ENCODE measurements at regions not wholly inside any gene's neighbourhood (a gene's known extent, or its start where the extent isn't known, plus 50 kb on each side); places are given as distances from the start of the nearest gene placed in this dataset.

GRCh38 chr13:111945086-111945485, 121.9 kb upstream of the SOX1 start:
- TF ChIP-seq GATA3 (IDR thresholded peaks at IDR 0.05; ENCODE audit: low read depth, low read length) (no peak), GATA2 (IDR thresholded peaks at IDR 0.05; ENCODE audit: low read depth, low read length) (no peak)

GRCh38 chr13:111946214-111946613, 120.7 kb upstream of the SOX1 start:
- TF ChIP-seq GATA2 (IDR thresholded peaks at IDR 0.05; ENCODE audit: low read depth, low read length) (no peak), GATA3 (IDR thresholded peaks at IDR 0.05; ENCODE audit: low read depth, low read length) (no peak)

- TF ChIP-seq GATA2 (IDR thresholded peaks at IDR 0.05; ENCODE audit: low read depth, low read length): no peak
- TF ChIP-seq GATA3 (IDR thresholded peaks at IDR 0.05; ENCODE audit: low read depth, low read length): no peak
Measured at GRCh38 chr13:111947026-111947810, 119.7 kb upstream of the SOX1 start.

- no peak for TF ChIP-seq GATA2 (IDR thresholded peaks at IDR 0.05; ENCODE audit: low read depth, low read length)
- TF ChIP-seq GATA3 (IDR thresholded peaks at IDR 0.05; ENCODE audit: low read depth, low read length): no peak
Measured at GRCh38 chr13:111947876-111948275, 119.1 kb upstream of the SOX1 start.

GRCh38 chr13:111948281-111948680, 118.7 kb upstream of the SOX1 start:
- TF ChIP-seq GATA2 (IDR thresholded peaks at IDR 0.05; ENCODE audit: low read depth, low read length): no peak
- TF ChIP-seq GATA3 (IDR thresholded peaks at IDR 0.05; ENCODE audit: low read depth, low read length): no peak

GRCh38 chr13:111948811-111949210, 118.1 kb upstream of the SOX1 start:
- TF ChIP-seq GATA3 (IDR thresholded peaks at IDR 0.05; ENCODE audit: low read depth, low read length) (no peak), GATA2 (IDR thresholded peaks at IDR 0.05; ENCODE audit: low read depth, low read length) (no peak)

- TF ChIP-seq GATA2 (IDR thresholded peaks at IDR 0.05; ENCODE audit: low read depth, low read length): no peak
- no peak for TF ChIP-seq GATA3 (IDR thresholded peaks at IDR 0.05; ENCODE audit: low read depth, low read length)
Measured at GRCh38 chr13:111949311-111949710, 117.6 kb upstream of the SOX1 start.

GRCh38 chr13:111950697-111951096, 116.3 kb upstream of the SOX1 start:
- TF ChIP-seq GATA2 (IDR thresholded peaks at IDR 0.05; ENCODE audit: low read depth, low read length) (no peak), GATA3 (IDR thresholded peaks at IDR 0.05; ENCODE audit: low read depth, low read length) (no peak)

GRCh38 chr13:111952032-111952431, 114.9 kb upstream of the SOX1 start:
- no peak for TF ChIP-seq GATA2 (IDR thresholded peaks at IDR 0.05; ENCODE audit: low read depth, low read length)
- TF ChIP-seq GATA3 (IDR thresholded peaks at IDR 0.05; ENCODE audit: low read depth, low read length): no peak

- TF ChIP-seq GATA3 (IDR thresholded peaks at IDR 0.05; ENCODE audit: low read depth, low read length) (no peak), GATA2 (IDR thresholded peaks at IDR 0.05; ENCODE audit: low read depth, low read length) (no peak)
Measured at GRCh38 chr13:111952814-111953213, 114.1 kb upstream of the SOX1 start.

GRCh38 chr13:111953546-111954178, 113.3 kb upstream of the SOX1 start:
- no peak for TF ChIP-seq GATA3 (IDR thresholded peaks at IDR 0.05; ENCODE audit: low read depth, low read length)
- TF ChIP-seq GATA2 (IDR thresholded peaks at IDR 0.05; ENCODE audit: low read depth, low read length): no peak

GRCh38 chr13:111954661-111955411, 112.1 kb upstream of the SOX1 start:
- TF ChIP-seq GATA3 (IDR thresholded peaks at IDR 0.05; ENCODE audit: low read depth, low read length) (no peak), GATA2 (IDR thresholded peaks at IDR 0.05; ENCODE audit: low read depth, low read length) (no peak)

GRCh38 chr13:111955412-111956065, 111.4 kb upstream of the SOX1 start:
- TF ChIP-seq GATA2 (IDR thresholded peaks at IDR 0.05; ENCODE audit: low read depth, low read length) (no peak), GATA3 (IDR thresholded peaks at IDR 0.05; ENCODE audit: low read depth, low read length) (no peak)

Data from SH-SY5Y (cell line).